Fibroblast of skin of right quadriceps (primary cell): ENCODE measurements at regions not wholly inside any gene's neighbourhood (a gene's known extent, or its start where the extent isn't known, plus 50 kb on each side); places are given as distances from the start of the nearest gene placed in this dataset.
A peak's percentile ranks its signal among the peaks of the same experiment; 100 is the strongest.

Experiments used
- DNase-seq: peaks from one replicate; pipeline ENCODE4 v3.0.0-alpha.2; 2013

DNA sequence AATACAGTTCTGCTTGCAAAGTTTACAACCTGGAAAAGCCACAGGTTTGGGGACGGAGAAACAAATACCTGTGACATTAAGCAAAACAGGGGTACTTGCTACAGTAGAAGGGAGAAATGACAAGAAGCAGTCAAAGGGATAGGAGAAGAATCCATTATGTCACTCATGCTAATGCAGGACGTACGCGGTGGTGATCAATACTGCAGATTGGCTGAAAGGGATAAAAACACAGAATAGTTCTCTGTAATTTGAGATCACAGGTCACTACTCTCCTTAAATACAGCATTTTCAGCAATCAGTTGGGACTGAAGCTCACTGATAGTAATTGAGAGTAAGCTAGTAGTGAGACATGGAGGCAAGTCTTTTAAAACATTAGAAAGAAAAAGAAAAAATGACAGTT, 130.3 kb upstream of the MTAP start:
- DNase-seq: no peak

DNA sequence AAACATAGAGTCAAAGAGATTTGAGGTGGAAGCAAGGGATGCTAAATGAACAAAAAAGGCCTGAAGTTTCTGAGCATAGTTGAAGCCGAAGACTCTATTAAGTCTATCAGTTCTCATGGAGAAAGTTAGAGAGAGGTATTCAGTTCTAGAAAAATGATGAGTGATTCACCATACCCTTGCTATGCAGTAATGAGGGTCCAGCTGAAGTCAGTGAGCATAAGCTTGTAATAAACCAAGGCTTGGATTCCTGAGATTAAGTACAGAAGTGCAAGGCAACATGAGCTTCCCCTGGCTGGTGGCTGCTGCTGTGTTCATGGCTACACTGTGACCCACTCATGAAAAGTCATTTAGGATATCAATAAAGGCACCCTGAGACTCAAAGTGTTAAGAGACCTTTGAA, 129.7 kb upstream of the MTAP start:
- peak; percentile 79 for DNase-seq

DNA sequence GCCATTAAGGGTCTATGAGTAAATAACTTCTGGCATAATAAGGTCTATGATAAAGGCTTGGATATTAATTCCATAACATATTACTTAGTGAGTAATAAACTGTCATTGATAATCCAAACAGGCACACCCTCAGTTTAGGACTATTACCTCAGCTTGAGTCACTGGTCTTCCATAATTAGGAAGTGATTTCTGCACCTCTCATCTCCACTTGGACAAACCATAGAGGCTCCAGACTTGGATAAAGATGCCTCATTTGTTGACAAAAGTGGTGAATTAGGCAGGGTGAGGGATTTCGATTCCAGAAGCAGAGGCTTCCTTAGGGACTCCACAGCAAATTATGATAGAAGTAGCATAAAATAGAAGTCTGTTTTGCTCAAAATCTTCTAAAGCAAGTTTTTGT, 127.5 kb upstream of the MTAP start:
- DNase-seq: peak; percentile 71

DNA sequence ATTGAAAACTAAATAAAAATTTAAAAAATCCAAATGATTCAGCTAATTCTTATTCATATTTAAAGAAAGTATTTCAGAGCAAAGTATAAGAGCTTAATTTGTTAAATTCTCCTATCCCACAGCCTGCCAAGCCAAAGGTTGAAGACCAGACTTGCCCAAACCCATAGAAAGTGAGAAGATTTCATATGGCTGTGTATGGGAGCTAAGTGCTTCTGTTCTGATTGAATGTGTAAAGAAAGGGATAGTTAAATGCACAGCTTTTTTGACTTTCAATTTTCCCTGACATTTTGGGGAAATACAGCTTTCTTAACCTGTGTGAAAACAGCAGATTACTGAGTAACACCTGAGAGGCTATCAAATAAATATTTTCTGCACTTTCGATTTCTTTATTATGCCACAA, 125.0 kb upstream of the MTAP start:
- DNase-seq: no peak

DNA sequence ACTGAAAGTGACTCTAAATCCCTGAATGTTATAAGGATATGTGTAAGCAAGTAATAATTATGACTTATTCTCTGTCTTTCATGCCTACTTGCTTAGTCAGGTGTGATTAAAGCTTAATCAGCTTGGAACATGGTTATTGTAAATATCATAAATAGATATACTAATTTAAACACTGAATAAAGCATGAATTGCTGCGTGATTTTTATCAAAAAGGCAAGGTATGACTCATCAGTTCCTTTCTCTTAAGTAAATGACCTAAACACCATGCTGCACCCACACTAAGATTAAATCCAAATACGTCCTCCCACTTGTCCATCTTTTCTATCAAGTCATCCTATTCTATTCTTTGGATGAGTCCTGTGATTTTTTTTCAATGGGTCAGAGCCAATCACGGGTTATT, 124.6 kb upstream of the MTAP start:
- peak; percentile 84 for DNase-seq

DNA sequence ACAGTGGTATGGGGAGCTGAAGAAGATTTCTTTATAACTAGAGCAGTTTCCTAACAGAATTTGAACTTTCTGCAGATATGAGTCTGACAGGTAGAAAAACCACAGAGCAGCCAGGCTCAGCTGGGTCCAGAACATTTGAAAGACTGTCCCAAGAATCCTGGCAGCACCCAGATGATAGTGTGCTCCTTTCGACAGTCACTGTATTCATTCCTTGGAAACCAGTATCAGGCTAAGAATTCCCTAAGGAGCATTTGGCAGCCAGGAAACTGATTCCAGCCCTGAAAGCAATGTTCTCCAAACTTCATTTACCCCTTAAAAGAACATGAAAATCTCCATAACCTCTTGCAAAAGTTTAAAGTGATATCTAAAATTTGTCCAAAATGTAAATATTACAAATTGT, 123.0 kb upstream of the MTAP start:
- peak; percentile 40 for DNase-seq

DNA sequence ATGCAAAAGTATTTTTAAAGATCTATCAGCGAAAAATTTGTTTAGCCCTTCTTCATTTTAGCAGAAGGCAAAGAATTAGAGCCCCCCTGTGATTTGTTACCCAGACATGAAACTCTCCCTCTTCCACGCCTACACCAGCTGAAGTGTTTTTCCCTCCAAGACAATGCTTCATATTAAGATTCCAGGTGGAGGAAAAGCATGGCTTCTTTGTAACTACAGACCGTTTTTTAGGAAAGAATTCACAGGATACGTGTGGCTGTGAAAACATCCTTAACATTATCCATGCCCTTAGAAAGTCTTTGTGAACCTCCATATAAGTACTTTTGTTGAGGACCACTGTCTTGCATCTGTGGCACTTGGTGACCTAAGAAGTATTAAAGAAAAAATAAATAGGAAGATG, 121.8 kb upstream of the MTAP start:
- no peak for DNase-seq

DNA sequence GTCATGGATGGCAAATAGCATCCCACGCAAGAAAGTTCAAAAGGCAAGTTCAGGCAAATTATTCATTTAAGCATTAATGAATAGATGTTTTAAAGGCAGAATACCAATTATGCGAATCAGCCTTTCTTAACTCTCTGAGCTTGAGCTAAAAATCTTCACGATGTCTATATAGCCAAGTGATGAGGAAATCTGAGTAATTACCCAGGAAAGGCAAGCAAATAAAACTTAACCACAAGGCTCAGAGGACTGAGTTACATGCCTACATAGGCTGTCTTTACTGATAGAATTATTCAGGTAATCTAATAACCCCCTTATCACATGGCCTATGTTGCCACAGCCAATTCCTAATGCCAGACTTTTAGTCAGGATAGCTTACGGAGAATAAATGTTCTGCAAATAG, 120.8 kb upstream of the MTAP start:
- peak; percentile 96 for DNase-seq

DNA sequence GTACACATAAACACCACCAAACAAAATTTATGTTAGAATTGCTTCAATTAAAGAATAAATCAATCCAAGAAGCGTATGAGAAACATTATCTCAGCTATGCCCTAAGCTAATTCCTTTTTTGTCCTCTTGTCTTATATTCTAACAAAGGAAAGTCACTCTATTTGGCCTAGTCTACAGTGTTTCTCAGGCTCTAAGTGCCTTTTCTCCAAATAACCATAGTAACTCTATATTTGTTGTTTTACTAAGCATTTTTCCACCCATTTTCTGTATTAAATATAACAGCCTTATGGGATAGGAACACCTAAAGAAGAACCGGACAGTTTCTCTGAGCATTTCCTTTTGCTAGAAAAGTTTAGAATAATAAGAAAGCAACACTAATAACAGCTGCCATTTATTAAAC, 120.1 kb upstream of the MTAP start:
- DNase-seq: no peak

DNA sequence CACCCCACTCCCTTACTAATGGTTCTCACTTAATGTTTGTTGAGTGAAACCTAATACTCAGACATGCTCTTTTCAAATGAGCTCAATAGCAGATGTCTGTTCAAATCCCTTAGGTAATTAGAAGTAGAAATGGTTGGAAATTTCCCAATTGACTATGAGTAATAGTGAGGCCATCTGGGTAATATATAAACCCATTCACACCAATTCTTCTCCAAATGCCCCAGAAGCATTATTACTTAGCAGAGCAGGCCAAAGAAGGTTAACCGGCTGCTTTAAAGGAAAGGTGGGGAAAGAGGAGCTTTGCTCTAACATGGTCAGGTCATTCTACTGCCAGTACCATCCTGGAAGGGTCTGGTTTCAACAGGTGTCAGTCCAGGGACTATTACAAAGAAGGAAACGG, 119.5 kb upstream of the MTAP start:
- DNase-seq: peak; percentile 88

DNA sequence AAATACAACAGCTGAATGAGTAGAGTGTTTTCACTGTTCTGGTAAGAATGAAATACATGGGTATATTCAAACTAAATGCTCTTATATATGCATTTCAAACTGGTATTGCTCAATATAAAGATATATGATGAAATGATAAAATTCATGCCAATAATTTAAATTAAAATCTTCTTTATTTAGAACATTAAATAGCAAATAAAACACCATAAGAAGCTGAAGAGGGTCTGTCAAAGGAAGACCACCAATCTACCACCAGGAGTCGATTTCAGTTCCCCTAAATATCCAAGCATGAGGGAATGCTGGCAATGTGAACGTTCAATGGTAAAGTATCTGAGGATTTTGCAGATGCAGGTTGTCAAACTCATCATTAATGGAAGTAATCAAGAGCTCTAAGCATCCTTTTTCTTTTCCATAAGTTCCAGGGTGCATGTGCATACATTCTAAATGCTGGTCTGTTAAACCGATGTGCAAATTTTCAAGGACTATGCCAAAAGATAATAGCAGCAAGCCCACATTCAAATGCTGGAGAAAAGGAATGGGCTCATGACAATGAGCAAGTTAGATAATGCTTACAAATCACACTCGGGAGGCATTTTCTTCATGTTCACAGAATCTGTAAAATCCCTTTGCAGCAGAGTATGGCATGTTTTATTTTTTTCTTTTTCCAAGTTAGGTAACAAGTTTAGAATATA, 118.8 kb upstream of the MTAP start:
- no peak for DNase-seq

DNA sequence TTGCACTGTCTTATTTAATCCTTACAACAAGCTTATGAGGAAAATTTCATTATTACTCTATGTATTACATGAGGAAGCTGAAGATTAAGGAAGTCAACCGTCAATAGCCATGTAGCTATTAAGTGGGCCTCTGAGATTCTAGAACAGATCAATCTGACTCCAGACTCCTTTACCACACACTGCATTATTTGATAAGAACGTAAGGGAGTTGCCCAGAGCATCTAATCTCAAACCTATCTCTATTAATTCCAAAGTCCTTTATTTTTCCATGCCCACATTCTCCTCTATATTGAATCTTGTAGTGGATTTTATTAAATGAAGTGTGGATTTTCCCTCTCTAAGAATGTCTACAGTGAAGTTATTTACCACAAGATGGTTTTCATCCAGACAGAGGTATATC, 118.2 kb upstream of the MTAP start:
- DNase-seq: no peak

DNA sequence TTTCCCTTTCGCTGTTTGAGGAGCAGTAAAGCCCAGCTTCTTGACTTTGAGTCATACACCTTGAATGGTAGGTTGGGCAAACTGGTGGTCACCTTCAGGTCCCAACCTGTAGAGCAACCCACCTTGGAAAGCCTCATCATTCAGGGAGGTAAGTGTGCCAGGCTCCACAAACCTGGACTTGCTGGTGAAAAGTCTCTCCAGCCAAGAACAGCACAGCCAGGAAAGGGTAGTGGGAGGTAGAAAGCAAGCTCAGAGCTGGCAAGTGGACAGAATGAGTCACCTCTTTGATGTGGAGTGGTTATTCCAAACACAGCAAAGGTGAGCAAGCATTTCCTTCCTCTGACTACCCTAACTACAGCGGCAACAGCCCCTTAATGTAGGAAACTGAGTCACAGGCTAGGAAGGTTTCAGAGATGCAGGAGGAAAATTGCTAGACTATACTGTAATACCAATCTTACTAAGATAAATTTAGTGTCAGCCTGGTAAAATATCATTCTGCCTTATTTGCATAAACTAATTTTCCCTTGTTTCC, 117.5 kb upstream of the MTAP start:
- DNase-seq: peak; percentile 77

DNA sequence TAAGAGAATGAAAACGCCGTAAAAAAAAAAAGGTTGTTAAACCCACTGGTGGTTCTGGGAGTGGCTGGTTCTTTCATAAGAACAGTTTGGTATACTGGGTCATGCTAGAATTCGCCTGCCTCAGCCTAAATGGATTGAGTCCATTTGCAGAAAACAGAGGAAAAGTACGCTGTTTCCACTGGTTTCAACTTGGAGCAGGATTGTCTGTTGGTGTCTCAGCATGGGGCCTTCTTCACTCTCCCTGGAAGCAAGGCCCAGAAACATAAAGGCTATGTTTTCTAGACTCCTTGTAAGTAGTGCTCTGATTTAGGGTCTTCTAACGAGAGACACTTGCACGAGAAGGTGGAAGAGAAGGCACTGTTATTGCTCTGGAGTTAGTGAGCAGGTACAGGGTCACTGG, 116.9 kb upstream of the MTAP start:
- no peak for DNase-seq

DNA sequence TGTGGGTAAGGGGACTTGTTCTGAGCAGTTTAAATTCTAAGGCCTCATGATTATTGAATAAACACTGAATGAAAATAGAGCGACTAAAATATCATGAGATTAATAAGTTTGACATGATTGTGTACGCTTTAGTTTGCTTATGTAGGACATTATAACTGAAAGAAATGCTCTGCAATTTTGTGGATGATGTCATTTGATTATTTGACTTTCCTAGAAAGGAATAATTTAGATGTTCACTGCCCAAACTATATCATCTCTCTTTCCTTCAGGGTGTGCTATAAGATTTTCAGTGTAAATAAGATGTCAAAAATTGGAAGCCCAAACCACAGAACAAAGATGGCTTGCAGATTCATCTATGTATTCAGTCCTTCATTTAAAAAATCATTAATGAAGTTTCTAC, 115.7 kb upstream of the MTAP start:
- no peak for DNase-seq

DNA sequence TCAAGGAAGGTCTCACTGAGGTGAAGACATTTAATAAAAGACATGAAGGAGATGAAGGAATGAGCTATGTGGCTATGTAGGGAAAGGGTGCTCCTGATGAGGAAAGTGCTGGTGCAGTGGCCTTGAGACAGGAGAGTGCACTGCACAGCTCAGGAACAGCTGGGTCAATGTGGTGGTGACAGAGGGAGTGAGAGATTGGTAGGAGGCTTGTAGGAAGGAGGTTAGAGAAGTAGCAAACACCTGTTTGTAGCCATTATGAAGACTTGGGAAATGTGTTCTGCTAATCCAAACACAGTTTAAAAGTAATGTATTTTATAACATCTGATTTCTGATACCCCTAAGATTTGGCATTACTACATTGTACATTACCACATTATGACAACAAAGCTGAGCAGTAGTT, 115.1 kb upstream of the MTAP start:
- no peak for DNase-seq

DNA sequence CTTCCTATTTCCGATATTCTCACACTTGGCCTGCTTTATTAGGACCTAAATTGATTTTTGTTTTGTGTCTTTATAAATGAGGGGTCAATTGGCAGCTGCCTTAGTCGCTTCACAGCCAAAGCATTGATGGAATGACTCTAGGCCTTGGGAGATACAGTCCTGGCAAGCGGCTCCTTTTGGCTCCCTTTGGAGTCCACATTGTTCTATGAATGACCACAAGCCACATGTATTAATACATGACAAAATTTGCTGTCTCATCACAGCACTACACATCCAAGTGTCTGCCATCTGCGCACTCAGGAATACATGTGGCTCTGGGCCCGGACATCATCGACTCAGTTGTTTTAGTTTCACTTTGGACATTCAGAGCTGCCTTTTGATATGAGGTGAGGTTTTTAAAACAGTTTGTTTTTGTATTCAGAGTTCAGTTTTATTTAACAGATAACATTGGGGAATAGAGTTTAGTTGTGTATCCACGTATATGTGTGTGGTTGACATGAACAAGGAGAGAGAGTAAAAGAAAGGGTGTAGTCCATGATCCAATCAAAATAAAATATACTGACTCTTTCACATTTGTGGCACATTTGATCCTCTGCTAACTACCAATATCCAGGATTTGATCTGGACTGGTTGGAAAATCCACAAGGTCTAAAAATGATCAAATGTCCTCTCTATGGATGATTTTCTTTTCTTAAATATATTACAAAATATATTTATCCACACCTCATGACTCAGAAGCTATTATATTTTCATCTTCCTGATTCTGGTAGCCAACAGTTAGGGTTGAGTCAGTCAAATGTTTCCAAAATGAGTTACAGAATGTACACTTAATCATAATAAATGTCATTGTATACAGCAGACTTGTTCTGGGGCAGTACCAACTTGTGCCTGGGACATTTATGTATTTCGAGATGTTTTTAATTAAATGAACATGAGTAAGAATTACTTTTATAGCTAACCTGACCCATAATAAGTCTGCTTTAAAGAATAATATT, 114.0 kb upstream of the MTAP start:
- peak; percentile 86 for DNase-seq

DNA sequence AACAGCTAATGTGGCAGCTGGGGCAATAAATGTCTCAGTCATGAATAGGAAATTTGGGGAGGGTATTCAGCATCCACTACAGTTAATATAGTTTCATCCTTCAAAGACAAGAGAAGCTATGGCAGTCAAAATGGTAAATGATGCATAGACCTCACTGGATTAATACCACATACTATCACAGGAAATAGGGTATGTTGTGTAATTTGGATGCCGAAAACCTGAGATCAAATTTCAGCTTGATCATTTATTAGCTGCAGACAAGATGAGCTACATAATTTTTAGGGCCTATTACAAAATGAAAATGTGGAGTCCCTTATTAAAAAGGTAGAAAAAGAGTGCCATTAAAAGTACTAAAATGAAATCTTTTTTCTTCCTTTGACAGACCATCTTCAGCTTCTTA, 112.6 kb upstream of the MTAP start:
- DNase-seq: peak; percentile 72

DNA sequence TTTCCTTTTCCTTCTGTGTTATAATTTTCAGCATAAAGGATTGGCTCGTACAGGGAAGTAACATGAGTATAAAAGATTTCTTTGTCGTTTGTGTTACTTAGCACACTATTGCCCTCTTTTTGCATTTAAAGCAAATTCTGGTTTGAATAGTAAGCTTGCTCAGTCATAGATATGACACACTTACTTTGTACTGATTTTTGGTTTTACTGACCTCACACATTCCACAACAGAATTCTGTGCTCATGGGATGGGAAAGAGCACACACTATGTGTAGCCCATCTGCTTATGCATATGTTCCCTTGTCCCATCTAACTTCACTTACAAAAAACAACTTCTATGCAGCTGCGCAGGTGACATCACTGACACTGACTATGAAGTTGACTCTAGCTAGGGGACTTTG, 111.9 kb upstream of the MTAP start:
- DNase-seq: peak; percentile 62

DNA sequence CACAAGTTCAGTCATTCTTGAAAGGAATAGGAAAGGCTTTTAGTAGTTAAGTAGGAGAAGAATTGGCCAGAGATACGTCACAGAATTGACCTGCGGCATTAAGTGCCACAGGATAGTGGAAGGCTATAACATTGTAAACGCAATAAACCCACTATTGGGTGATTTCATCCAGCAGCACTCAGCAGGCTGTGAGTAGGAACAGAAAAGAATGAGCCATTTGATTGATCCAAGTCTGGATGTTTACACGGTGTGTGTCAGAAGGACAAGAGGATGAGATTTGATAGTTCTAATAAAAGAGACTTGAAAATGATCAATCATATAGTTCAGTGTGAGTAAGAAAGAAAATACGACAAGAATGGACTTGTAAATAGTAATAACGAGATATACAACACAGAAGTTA, 110.0 kb upstream of the MTAP start:
- no peak for DNase-seq

DNA sequence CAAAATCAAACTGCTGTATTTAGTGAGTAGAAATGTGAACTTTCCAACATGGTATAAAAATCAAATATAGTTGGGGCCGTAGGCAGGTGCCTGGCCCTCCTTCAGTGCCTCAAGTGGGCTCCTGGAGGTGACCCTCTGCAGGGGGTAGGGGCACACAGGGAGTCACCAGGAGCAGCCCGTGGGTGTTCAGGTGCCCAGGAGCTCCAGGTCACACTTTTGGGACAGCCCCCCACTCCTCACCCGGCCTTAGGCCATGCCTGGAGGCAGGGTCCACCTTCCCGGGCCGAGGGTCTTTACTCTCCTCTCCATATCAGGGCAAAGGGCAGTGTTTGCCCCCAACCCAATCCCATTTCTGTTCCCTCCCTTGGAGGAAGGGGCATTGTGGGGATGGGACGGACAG, 108.0 kb upstream of the MTAP start:
- no peak for DNase-seq

DNA sequence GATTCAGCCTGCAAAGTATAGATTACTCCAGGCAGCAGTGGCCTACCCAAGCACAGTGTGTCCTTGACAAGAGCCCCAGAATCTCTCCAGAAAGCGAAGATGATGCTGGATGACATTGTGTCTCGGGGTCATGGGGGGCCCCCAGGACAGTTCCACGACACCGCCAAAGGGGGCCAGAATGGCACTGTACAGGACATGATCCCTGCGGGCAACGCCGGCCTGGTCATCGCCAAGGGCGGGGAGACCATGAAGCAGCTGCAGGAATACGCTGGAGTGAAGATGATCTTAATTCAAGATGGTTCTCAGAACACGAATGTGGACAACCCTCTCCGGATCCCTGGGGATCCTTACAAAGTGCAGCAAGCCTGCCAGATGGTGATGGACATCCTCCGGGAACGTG, 107.0 kb upstream of the MTAP start:
- no peak for DNase-seq

DNA sequence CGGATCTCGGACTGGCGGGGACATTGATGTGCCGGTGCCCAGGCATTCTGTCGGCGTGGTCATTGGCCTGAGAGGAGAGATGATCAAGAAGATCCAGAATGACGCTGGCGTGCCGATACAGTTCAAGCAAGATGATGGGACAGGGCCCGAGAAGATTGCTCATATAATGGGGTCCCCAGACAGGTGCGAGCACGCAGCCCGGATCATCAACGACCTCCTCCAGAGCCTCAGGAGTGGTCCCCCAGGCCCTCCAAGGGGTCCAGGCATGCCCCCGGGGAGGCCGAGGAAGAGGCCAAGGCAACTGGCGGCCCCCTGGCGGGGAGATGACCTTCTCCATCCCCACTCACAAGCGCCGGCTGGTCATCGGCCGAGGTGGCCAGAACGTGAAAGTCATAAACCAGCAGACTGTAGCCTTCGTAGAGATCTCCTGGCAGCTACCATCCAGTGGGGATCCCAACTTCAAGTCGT, 106.5 kb upstream of the MTAP start:
- no peak for DNase-seq

DNA sequence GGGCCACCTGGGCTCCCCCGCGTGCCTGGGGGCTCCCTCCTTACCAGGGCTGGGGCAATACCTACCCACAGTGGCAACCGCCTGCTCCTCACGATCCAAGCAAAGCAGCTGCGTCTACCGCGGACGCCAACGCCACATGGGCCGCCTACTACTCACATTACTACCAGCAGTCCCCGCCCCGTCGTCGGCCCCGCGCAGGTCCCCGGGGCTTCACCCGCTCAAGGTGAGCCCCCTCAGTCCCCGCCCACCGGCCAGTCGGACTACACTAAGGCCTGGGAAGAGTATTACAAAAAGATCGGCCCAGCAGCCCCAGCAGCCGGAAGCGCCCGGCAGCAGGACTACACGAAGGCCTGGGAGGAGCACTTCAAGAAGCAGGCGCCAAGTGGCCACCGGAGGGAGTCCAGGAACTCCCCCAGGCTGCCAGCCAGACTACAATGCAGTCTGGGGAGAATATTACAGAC, 106.0 kb upstream of the MTAP start:
- DNase-seq: no peak
